Gastroesophageal sphincter (tissue), 4 donors: ENCODE measurements at regions not wholly inside any gene's neighbourhood (a gene's known extent, or its start where the extent isn't known, plus 50 kb on each side); places are given as distances from the start of the nearest gene placed in this dataset.
"Not testable (repeated sequence)": the region's sequence is repeated elsewhere in the genome, so short reads cannot be mapped to it uniquely, and the experiment has no call there.

Experiments
- ATAC-seq: fragments of 150-250 bp; one replicate; pipeline ENCODE4 v1.9.1; 2016; ENCODE audit warnings: mild to moderate bottlenecking, moderate library complexity
- H3K27ac ChIP-seq, 4 donors: fragments of 200-600 bp; sonication (generic) in 3 of 4; 1 replicate in 3 of 4; 2 replicates in 1 of 4; pipeline ENCODE4 v1.5.1; 2016 to 2019
- H3K27me3 ChIP-seq: fragments of 200-600 bp; sonication (generic); one replicate; pipeline ENCODE4 v1.5.1; 2019
- H3K36me3 ChIP-seq, 2 donors: fragments of 200-600 bp; sonication (generic); one replicate each; pipeline ENCODE4 v1.5.1; 2019; ENCODE audit warnings: control low read depth in 1 of 2
- H3K4me1 ChIP-seq, 3 donors: fragments of 200-600 bp; sonication (generic); 1 replicate in 2 of 3; 2 replicates in 1 of 3; pipeline ENCODE4 v1.5.1; 2016 to 2019; ENCODE audit warnings: control low read depth in 2 of 3
- H3K4me3 ChIP-seq, 2 donors: fragments of 200-600 bp; sonication (generic); one replicate each; pipeline ENCODE4 v1.5.1; 2019; ENCODE audit warnings: mild to moderate bottlenecking in 1 of 2, moderate library complexity in 1 of 2
- H3K9me3 ChIP-seq, 3 donors: fragments of 200-600 bp; sonication (generic); one replicate each; pipeline ENCODE4 v1.5.1; 2017 to 2019; ENCODE audit warnings: control low read depth in 2 of 3
- CTCF ChIP-seq, 4 experiments: fragments of 200-600 bp in 2 of 4; fragments of 450-650 bp in 2 of 4; sonication (generic) in 1 of 4; IDR thresholded peaks; one replicate each; pipeline ENCODE4 v1.5.1; 2017 to 2019; ENCODE audit warnings: antibody characterized with exemption in 4 of 4, mild to moderate bottlenecking in 2 of 4, moderate library complexity in 2 of 4
- EP300 ChIP-seq: sonication (generic); formaldehyde crosslinking; IDR thresholded peaks from one replicate; pipeline ENCODE4 v1.6.1; 2017; ENCODE audit warnings: antibody characterized with exemption, mild to moderate bottlenecking
- POLR2A ChIP-seq, 2 donors: fragments of 450-650 bp; IDR thresholded peaks; one replicate each; pipeline ENCODE4 v1.6.1; 2017; ENCODE audit warnings: antibody characterized with exemption in 2 of 2, mild to moderate bottlenecking in 2 of 2, moderate library complexity in 1 of 2
- POLR2AphosphoS5 ChIP-seq: sonication (generic); formaldehyde crosslinking; IDR thresholded peaks from one replicate; pipeline ENCODE4 v1.6.1; 2017; ENCODE audit warnings: antibody characterized with exemption
- WGBS, 2 donors: methylation state at CpG; one replicate each; pipeline ENCODE4 v1.1.5; 2018; ENCODE audit warnings: low coverage in 1 of 2; 5-methylcytosine and 5-hydroxymethylcytosine counted together

DNA sequence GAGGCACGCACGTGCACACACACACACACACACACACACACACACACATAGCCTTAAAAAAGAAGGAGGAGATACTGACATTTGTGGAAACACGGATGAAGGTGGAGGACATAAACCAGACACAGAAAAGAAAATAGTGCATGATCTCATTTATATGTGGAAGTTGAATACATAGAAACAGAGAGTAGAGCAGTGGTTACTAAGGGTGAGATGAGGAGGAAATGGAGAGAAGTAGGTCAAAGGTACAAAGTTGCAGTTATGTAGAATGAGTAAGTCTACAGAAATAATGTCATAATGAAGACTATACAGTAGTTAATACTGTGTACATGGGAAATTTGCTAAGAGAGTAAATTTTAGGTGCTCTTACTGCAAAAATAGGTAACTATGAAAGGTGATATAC lies 412.2 kb upstream of the CDH9 start:
- no peaks in the 10 kb centered on the region for H3K36me3 ChIP-seq
- 47 to 50% methylated on average over 2 to 3 of the region's 3 CpGs for WGBS, 2 donors
- no peaks in the 10 kb centered on the region for H3K4me1 ChIP-seq
- no peak for ATAC-seq
- no peak for TF ChIP-seq POLR2A (IDR thresholded peaks at IDR 0.05)
- TF ChIP-seq EP300, result no peak
- no peak for TF ChIP-seq POLR2AphosphoS5
- no peak for TF ChIP-seq CTCF (IDR thresholded peaks at IDR 0.05)
- H3K4me3 ChIP-seq, result no peak overlapping the region
- no peaks in the 10 kb centered on the region for H3K27me3 ChIP-seq
- H3K9me3 ChIP-seq, result peaks cover 0 to 7% (median 0%) of the 10 kb centered on the region in 3 donors
- H3K27ac ChIP-seq, result no peak overlapping the region

GRCh38 chr5:27439383-27439782 lies 401.0 kb upstream of the CDH9 start:
- H3K9me3 ChIP-seq, H3K4me3 ChIP-seq, H3K4me1 ChIP-seq, H3K27ac ChIP-seq, H3K27me3 ChIP-seq, ATAC-seq, H3K36me3 ChIP-seq: not testable (repeated sequence)
- no CpG with 5 or more reads among the region's 20 CpGs for WGBS, 2 donors

GRCh38 chr5:27437594-27438200 lies 399.3 kb upstream of the CDH9 start:
- H3K9me3 ChIP-seq, result no peaks in the 10 kb centered on the region
- H3K27ac ChIP-seq, result no peak overlapping the region
- H3K36me3 ChIP-seq, result no peaks in the 10 kb centered on the region
- no peaks in the 10 kb centered on the region for H3K27me3 ChIP-seq
- TF ChIP-seq POLR2AphosphoS5 (no peak), EP300 (no peak), POLR2A (IDR thresholded peaks at IDR 0.05) (no peak), CTCF (IDR thresholded peaks at IDR 0.05) (no peak)
- no peak overlapping the region for H3K4me3 ChIP-seq
- 71 to 83% methylated on average over 1 to 2 of the region's 2 CpGs for WGBS, 2 donors
- no peak for ATAC-seq
- no peaks in the 10 kb centered on the region for H3K4me1 ChIP-seq

GRCh38 chr5:27434335-27434734 lies 395.9 kb upstream of the CDH9 start:
- Histone ChIP-seq H3K27me3 (no peaks in the 10 kb centered on the region), H3K9me3 (no peaks in the 10 kb centered on the region), H3K36me3 (no peaks in the 10 kb centered on the region), H3K27ac (no peak overlapping the region), H3K4me1 (no peaks in the 10 kb centered on the region), H3K4me3 (no peak overlapping the region)
- ATAC-seq, result no peak
- 65 to 81% methylated on average over 4 of the region's 4 CpGs for WGBS, 2 donors
- TF ChIP-seq CTCF (IDR thresholded peaks at IDR 0.05), result no peak
- no peak for TF ChIP-seq EP300
- TF ChIP-seq POLR2AphosphoS5, result no peak
- no peak for TF ChIP-seq POLR2A (IDR thresholded peaks at IDR 0.05)

DNA sequence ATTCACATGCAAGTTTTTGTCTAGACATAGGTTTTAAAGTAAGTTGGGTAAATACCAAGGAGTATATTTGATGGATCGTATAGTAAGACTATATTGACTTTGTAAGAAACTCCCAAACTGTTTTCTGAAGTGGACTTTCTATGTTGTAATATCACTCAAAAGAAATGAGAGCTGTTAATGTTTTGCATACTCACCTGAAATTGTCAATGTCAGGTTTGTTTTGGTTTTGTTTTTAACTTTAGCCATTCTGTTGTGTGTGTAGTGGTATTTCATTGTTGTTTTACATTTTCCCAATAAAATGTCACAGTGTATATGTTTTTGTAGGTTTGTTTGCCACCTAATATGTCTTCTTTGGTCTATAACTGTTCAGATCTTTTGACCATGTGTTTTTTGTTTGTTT lies 375.7 kb upstream of the CDH9 start:
- no peak overlapping the region for H3K27ac ChIP-seq
- no peaks in the 10 kb centered on the region for H3K4me1 ChIP-seq
- no peak for TF ChIP-seq EP300
- no peak for TF ChIP-seq POLR2A (IDR thresholded peaks at IDR 0.05)
- TF ChIP-seq CTCF (IDR thresholded peaks at IDR 0.05), result no peak
- no peak for TF ChIP-seq POLR2AphosphoS5
- no peak for ATAC-seq
- no peak overlapping the region for H3K4me3 ChIP-seq
- 87 to 100% methylated on average over 1 of the region's 1 CpG for WGBS, 2 donors
- H3K9me3 ChIP-seq, result no peaks in the 10 kb centered on the region
- no peaks in the 10 kb centered on the region for H3K36me3 ChIP-seq
- no peaks in the 10 kb centered on the region for H3K27me3 ChIP-seq
